SK-N-SH treated with all-trans-retinoic acid at 6 μM for 48 hours (cell line): ENCODE measurements at regions not wholly inside any gene's neighbourhood (a gene's known extent, or its start where the extent isn't known, plus 50 kb on each side); places are given as distances from the start of the nearest gene placed in this dataset.

Experiments used
- ARNTL ChIP-seq: fragments of 450-650 bp; formaldehyde crosslinking; IDR thresholded peaks from 2 replicates; pipeline ENCODE4 v1.5.0; 2020; ENCODE audit warnings: low read depth, mild to moderate bottlenecking, moderate library complexity, borderline replicate concordance
- CREB5 ChIP-seq: fragments of 250-450 bp; sonication (Bioruptor Pico); IDR thresholded peaks from 2 replicates; pipeline ENCODE4 v1.5.1; 2020; ENCODE audit warnings: low read depth, mild to moderate bottlenecking, moderate library complexity
- ESRRG ChIP-seq: fragments of 250-450 bp; sonication (Bioruptor Pico); IDR thresholded peaks from 2 replicates; pipeline ENCODE4 v1.6.1; 2021; ENCODE audit warnings: mild to moderate bottlenecking
- ISL1 ChIP-seq: fragments of 250-450 bp; sonication (Bioruptor Pico); IDR thresholded peaks from 2 replicates; pipeline ENCODE4 v2.1.2; 2022; ENCODE audit warnings: mild to moderate bottlenecking, moderate library complexity
- PATZ1 ChIP-seq: fragments of 250-450 bp; sonication (Bioruptor Pico); IDR thresholded peaks from 2 replicates; pipeline ENCODE4 v1.8.0; 2020; ENCODE audit warnings: mild to moderate bottlenecking, moderate library complexity, borderline replicate concordance
- POU6F1 ChIP-seq: fragments of 250-450 bp; sonication (Bioruptor Pico); IDR thresholded peaks from 2 replicates; pipeline ENCODE4 v1.8.0; 2021; ENCODE audit warnings: low read depth, mild to moderate bottlenecking, moderate library complexity, borderline replicate concordance
- ZFP3 ChIP-seq: fragments of 250-450 bp; sonication (Bioruptor Pico); IDR thresholded peaks from 2 replicates; pipeline ENCODE4 v1.5.0; 2020; ENCODE audit warnings: mild to moderate bottlenecking, moderate library complexity
- ZFP30 ChIP-seq: fragments of 450-650 bp; formaldehyde crosslinking; IDR thresholded peaks from 2 replicates; pipeline ENCODE4 v1.5.0; 2022; ENCODE audit warnings: mild to moderate bottlenecking, moderate library complexity
- ZNF70 ChIP-seq: fragments of 450-650 bp; formaldehyde crosslinking; IDR thresholded peaks from 2 replicates; pipeline ENCODE4 v1.5.0; 2020; ENCODE audit warnings: mild to moderate bottlenecking, moderate library complexity
- ZNF8 ChIP-seq: fragments of 450-650 bp; formaldehyde crosslinking; IDR thresholded peaks from 2 replicates; pipeline ENCODE4 v1.5.0; 2020; ENCODE audit warnings: mild to moderate bottlenecking, moderate library complexity

DNA sequence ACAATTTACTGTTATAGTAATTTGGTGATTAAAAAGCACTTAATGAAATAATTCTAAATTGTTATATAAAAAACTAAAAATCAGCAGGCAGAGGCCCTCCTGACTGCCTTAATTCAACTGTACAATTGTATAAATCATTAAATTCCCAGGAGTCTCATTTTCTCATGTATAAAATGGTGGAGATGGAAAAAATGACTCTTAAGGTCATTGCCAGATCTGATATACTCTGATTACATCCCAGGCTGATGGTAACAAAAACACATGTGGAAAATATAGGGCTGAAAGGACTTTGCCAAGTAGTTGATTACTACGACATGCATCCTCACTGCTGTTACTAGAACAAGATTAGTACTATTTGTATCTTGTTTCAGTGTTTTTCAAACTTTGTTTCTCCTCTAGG, 1020.0 kb upstream of the SLC10A2 start:
- no peak for TF ChIP-seq ZNF70 (CRISPR knock-in tag)
- TF ChIP-seq ISL1: peak; percentile 79
- no peak for TF ChIP-seq POU6F1 (CRISPR knock-in tag)
- TF ChIP-seq ZFP3 (CRISPR knock-in tag): no peak
- no peak for TF ChIP-seq ESRRG (CRISPR knock-in tag)
- no peak for TF ChIP-seq ARNTL
- no peak for TF ChIP-seq ZFP30 (CRISPR knock-in tag)
- TF ChIP-seq ZNF8 (CRISPR knock-in tag): no peak
- no peak for TF ChIP-seq CREB5 (CRISPR knock-in tag)
- TF ChIP-seq PATZ1 (CRISPR knock-in tag): no peak
